ENCODE measurements at regions not wholly inside any gene's neighbourhood (a gene's known extent, or its start where the extent isn't known, plus 50 kb on each side); places are given as distances from the start of the nearest gene placed in this dataset.

DNA sequence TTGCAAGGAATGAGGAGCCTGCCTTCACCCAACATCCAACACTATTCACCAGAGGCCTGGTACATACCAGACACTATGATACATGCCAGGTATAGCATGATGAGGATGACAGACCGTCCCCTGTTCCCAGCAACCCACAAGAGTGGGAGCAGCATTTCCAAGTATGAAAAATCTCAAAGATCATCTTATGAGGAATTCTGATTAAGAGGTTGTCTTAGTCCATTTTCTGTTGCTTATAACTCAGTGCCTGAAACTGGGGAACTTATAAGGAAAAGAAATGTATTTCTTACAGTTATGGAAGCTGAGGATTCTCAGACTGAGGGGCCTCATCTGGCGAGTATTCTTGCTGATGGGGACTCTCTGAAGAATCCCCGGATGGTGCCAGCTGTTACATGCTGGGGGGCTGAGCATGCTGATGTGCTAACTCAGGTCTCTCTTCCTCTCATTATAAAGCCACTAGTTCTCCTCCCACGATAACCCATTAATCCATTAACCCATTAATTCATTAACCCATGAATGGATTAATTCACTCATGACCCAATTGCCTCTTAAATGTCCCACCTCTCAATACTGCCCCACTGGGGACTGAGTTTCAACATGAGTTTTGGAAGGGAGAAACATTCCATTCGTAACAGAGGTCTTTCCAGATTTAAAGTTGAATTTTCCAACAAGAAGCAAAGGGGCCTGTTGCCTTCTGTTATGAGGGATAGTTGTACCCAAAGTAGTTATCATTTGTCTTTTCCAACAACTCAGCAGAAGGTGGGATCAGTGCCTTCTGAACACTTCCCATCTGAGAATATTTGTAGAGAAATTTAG lies 173.9 kb downstream of the HERPUD2 start:
- TF ChIP-seq, protein P1, sequence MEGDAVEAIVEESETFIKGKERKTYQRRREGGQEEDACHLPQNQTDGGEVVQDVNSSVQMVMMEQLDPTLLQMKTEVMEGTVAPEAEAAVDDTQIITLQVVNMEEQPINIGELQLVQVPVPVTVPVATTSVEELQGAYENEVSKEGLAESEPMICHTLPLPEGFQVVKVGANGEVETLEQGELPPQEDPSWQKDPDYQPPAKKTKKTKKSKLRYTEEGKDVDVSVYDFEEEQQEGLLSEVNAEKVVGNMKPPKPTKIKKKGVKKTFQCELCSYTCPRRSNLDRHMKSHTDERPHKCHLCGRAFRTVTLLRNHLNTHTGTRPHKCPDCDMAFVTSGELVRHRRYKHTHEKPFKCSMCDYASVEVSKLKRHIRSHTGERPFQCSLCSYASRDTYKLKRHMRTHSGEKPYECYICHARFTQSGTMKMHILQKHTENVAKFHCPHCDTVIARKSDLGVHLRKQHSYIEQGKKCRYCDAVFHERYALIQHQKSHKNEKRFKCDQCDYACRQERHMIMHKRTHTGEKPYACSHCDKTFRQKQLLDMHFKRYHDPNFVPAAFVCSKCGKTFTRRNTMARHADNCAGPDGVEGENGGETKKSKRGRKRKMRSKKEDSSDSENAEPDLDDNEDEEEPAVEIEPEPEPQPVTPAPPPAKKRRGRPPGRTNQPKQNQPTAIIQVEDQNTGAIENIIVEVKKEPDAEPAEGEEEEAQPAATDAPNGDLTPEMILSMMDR (IDR thresholded peaks at IDR 0.05; ENCODE audit: low read depth, low read length): no peak
- TF ChIP-seq, protein P2, sequence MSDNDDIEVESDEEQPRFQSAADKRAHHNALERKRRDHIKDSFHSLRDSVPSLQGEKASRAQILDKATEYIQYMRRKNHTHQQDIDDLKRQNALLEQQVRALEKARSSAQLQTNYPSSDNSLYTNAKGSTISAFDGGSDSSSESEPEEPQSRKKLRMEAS (IDR thresholded peaks at IDR 0.05; ENCODE audit: low read depth, low read length): no peak
- TF ChIP-seq POLR2A (IDR thresholded peaks at IDR 0.05; ENCODE audit: extremely low read depth, insufficient read length): no peak

Data from NB4 (cell line).